GM12878 (cell line): ENCODE measurements at regions not wholly inside any gene's neighbourhood (a gene's known extent, or its start where the extent isn't known, plus 50 kb on each side); places are given as distances from the start of the nearest gene placed in this dataset.

ENCODE experiments used
- ESRRA ChIP-seq: IDR thresholded peaks from 2 replicates; pipeline ENCODE4 v1.6.1; 2012; ENCODE audit warnings: mild to moderate bottlenecking, low read length, improper control_type of control experiment
- FOS ChIP-seq: IDR thresholded peaks from 3 replicates; pipeline ENCODE4 v1.6.1; 2011; ENCODE audit warnings: borderline replicate concordance; ENCODE audit not compliant: insufficient read length; ENCODE audit errors: extremely low read depth
- PAX5 ChIP-seq: IDR thresholded peaks from 2 replicates; pipeline ENCODE4 v1.6.1; 2011; ENCODE audit warnings: low read depth, low read length, borderline replicate concordance
- RAD21 ChIP-seq: IDR thresholded peaks from 2 replicates; pipeline ENCODE4 v1.6.1; 2011; ENCODE audit warnings: mild to moderate bottlenecking, low read depth, low read length, moderate library complexity; ENCODE audit not compliant: insufficient read depth

DNA sequence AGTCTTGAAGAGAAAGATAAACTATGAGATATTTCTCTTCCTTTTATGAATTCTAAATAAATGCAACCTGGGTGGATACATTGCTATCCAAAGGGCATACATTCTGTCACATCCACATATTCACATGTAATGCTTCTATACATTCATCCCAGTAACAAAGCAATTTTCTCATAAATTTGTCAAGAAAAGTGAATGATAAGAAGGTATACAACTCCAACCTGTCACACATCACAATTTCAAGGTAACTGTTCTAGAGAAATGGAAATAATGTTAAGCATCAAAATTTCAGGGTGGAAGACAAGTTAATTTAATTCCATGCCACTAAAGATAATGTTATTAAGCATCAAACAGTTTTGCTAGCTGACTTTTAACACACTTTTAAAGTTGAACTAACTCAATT is 212.9 kb downstream of the SYT10 start:
- no peak for TF ChIP-seq RAD21
- no peak for TF ChIP-seq FOS
- TF ChIP-seq PAX5 = no peak
- TF ChIP-seq ESRRA = no peak
